GM23338 (cell line): ENCODE measurements at regions not wholly inside any gene's neighbourhood (a gene's known extent, or its start where the extent isn't known, plus 50 kb on each side); places are given as distances from the start of the nearest gene placed in this dataset.

Experiments
- ATAC-seq: fragments of 200-7000 bp; cut with Tn5 transposase; 3 replicates; pipeline ENCODE4 v1.9.1; 2020
- DNase-seq: peaks from one replicate; pipeline ENCODE4 v3.0.0-alpha.2; 2015; ENCODE audit warnings: low spot score
- H2AFZ ChIP-seq: fragments of 200-600 bp; sonication (generic); 2 replicates; pipeline ENCODE4 v1.8.0; 2016; ENCODE audit warnings: antibody characterized with exemption, mild to moderate bottlenecking, moderate library complexity
- H3F3A ChIP-seq: fragments of 200-600 bp; sonication (generic); replicated peaks from 2 replicates; pipeline ENCODE4 v1.8.0; 2017; ENCODE audit warnings: antibody characterized with exemption, mixed run types, low read depth
- H3K27ac ChIP-seq: fragments of 200-600 bp; sonication (generic); 2 replicates; pipeline ENCODE4 v1.6.1; 2016; ENCODE audit warnings: low read depth
- H3K27me3 ChIP-seq: fragments of 200-600 bp; sonication (generic); 2 replicates; pipeline ENCODE4 v1.8.0; 2016; ENCODE audit warnings: mild to moderate bottlenecking, mixed run types, moderate library complexity; ENCODE audit not compliant: insufficient read depth
- H3K36me3 ChIP-seq: fragments of 200-600 bp; sonication (generic); 2 replicates; pipeline ENCODE4 v1.8.0; 2016; ENCODE audit warnings: mild to moderate bottlenecking; ENCODE audit not compliant: insufficient read depth
- H3K4me1 ChIP-seq: fragments of 200-600 bp; sonication (generic); 2 replicates; pipeline ENCODE4 v1.8.0; 2016; ENCODE audit warnings: mild to moderate bottlenecking, moderate library complexity; ENCODE audit not compliant: insufficient read depth
- H3K4me2 ChIP-seq: fragments of 200-600 bp; sonication (generic); 2 replicates; pipeline ENCODE4 v1.7.1; 2017; ENCODE audit warnings: mixed run types
- H3K4me3 ChIP-seq: fragments of 200-600 bp; sonication (generic); 2 replicates; pipeline ENCODE4 v1.6.1; 2016; ENCODE audit warnings: mixed run types
- H3K79me2 ChIP-seq: fragments of 200-600 bp; sonication (generic); replicated peaks from 2 replicates; pipeline ENCODE4 v1.8.0; 2017; ENCODE audit warnings: mild to moderate bottlenecking; ENCODE audit not compliant: insufficient read depth
- H3K9me2 ChIP-seq: fragments of 200-600 bp; sonication (generic); 2 replicates; pipeline ENCODE4 v1.8.0; 2017; ENCODE audit not compliant: insufficient read depth
- H4K20me1 ChIP-seq: fragments of 200-600 bp; sonication (generic); replicated peaks from 2 replicates; pipeline ENCODE4 v1.8.0; 2017; ENCODE audit warnings: mild to moderate bottlenecking; ENCODE audit not compliant: insufficient read depth
- H3K27ac Mint-ChIP-seq: 2 replicates; pipeline ENCODE4 v1.8.0; 2020; ENCODE audit warnings: inconsistent platforms, mild to moderate bottlenecking, moderate library complexity, mixed read lengths
- H3K27me3 Mint-ChIP-seq: 3 replicates; pipeline ENCODE4 v1.8.0; 2022; ENCODE audit warnings: low read depth, mild to moderate bottlenecking, moderate library complexity, mixed read lengths, inconsistent platforms; ENCODE audit not compliant: insufficient read depth, poor library complexity
- H3K36me3 Mint-ChIP-seq: 3 replicates; pipeline ENCODE4 v1.8.0; 2021; ENCODE audit warnings: low read depth, mild to moderate bottlenecking, inconsistent platforms, moderate library complexity, mixed read lengths
- H3K4me1 Mint-ChIP-seq: 3 replicates; pipeline ENCODE4 v1.8.0; 2020; ENCODE audit warnings: mild to moderate bottlenecking, inconsistent platforms, mixed read lengths
- H3K4me3 Mint-ChIP-seq: 3 replicates; pipeline ENCODE4 v1.8.0; 2021; ENCODE audit warnings: moderate library complexity, mild to moderate bottlenecking, inconsistent platforms, mixed read lengths
- H3K9me3 Mint-ChIP-seq: 3 replicates; pipeline ENCODE4 v1.8.0; 2020; ENCODE audit warnings: moderate library complexity, mild to moderate bottlenecking, inconsistent platforms, mixed read lengths
- CREB1 ChIP-seq: fragments of 250-450 bp; sonication (Bioruptor Pico); IDR thresholded peaks from 2 replicates; pipeline ENCODE4 v1.5.0; 2020; ENCODE audit warnings: low read depth, mild to moderate bottlenecking, moderate library complexity
- EZH2 ChIP-seq: fragments of 200-600 bp; sonication (generic); IDR thresholded peaks from one replicate; pipeline ENCODE4 v1.8.0; 2017; ENCODE audit warnings: antibody characterized with exemption, mild to moderate bottlenecking, low read depth; ENCODE audit not compliant: unreplicated experiment
- EZH2phosphoT487 ChIP-seq: fragments of 200-600 bp; sonication (generic); IDR thresholded peaks from one replicate; pipeline ENCODE4 v1.8.1; 2018; ENCODE audit warnings: antibody characterized with exemption; ENCODE audit not compliant: unreplicated experiment
- JUNB ChIP-seq: IDR thresholded peaks from one replicate; pipeline ENCODE4 v1.6.1; 2016; ENCODE audit warnings: antibody characterized with exemption; ENCODE audit not compliant: unreplicated experiment
- NANOG ChIP-seq: IDR thresholded peaks from 2 replicates; pipeline ENCODE4 v1.6.1; 2016; ENCODE audit warnings: antibody characterized with exemption, borderline replicate concordance
- POLR2AphosphoS5 ChIP-seq: IDR thresholded peaks from 2 replicates; pipeline ENCODE4 v1.6.1; 2016; ENCODE audit warnings: antibody characterized with exemption, low read depth
- STAT1 ChIP-seq: IDR thresholded peaks from one replicate; pipeline ENCODE4 v1.6.1; 2016; ENCODE audit warnings: antibody characterized with exemption; ENCODE audit not compliant: unreplicated experiment
- ZNF114 ChIP-seq: fragments of 250-450 bp; sonication (Bioruptor Pico); IDR thresholded peaks from 2 replicates; pipeline ENCODE4 v1.5.0; 2020; ENCODE audit warnings: mild to moderate bottlenecking, moderate library complexity
- ZNF331 ChIP-seq: fragments of 250-450 bp; sonication (Bioruptor Pico); IDR thresholded peaks from 2 replicates; pipeline ENCODE4 v1.5.0; 2020; ENCODE audit warnings: low read depth, mild to moderate bottlenecking, moderate library complexity
- TF ChIP-seq, protein P1 (sequence below): IDR thresholded peaks from 2 replicates; pipeline ENCODE4 v1.6.1; 2016; ENCODE audit warnings: antibody characterized with exemption
- TF ChIP-seq, protein P2 (sequence below): IDR thresholded peaks from one replicate; pipeline ENCODE4 v1.6.1; 2018; ENCODE audit warnings: antibody characterized with exemption; ENCODE audit not compliant: unreplicated experiment

DNA sequence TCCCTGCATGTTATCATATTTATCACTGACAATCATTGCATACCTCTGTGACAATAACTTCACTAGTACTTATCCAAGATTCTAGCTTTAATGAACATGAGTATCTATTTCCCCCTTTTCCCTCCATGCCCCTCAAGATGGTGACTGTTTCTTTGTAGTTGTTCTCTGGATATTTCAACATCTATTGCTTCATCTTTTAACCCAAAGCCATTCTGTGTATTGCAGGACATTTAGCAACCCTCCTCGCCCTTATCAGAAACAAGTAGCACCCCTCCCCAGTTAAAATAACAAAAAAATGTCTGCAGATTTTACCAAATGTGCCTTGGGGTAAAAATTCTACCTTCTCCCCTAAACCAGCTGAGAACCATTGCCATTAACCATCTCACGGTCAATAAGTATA, 979.8 kb upstream of the MANEA start (continued):
- TF ChIP-seq, protein P1, sequence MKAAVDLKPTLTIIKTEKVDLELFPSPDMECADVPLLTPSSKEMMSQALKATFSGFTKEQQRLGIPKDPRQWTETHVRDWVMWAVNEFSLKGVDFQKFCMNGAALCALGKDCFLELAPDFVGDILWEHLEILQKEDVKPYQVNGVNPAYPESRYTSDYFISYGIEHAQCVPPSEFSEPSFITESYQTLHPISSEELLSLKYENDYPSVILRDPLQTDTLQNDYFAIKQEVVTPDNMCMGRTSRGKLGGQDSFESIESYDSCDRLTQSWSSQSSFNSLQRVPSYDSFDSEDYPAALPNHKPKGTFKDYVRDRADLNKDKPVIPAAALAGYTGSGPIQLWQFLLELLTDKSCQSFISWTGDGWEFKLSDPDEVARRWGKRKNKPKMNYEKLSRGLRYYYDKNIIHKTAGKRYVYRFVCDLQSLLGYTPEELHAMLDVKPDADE, result no peak
- no peak for TF ChIP-seq POLR2AphosphoS5

DNA sequence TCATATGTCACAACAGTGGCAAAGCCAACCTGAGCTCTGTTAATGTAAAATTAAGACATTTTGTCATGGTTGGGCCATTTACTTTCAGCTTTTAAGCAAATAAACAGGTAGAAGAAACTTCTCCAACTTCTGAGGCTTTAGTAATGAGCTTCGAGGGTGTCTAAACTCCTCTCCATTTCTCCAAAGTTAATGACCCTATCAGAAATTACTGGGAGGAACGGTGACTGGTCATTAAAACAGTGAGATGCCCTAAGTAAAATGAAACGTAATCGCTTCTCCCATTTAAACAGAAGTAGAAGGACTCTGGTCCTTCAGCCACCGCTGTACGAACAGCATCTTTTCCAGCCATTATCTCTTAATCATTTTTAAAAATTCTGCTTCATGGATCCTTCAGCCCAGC, 986.9 kb upstream of the MANEA start:
- Mint-ChIP-seq H3K4me3 (no peak overlapping the region), H3K27me3 (no peaks in the 10 kb centered on the region), H3K9me3 (no peaks in the 10 kb centered on the region)

DNA sequence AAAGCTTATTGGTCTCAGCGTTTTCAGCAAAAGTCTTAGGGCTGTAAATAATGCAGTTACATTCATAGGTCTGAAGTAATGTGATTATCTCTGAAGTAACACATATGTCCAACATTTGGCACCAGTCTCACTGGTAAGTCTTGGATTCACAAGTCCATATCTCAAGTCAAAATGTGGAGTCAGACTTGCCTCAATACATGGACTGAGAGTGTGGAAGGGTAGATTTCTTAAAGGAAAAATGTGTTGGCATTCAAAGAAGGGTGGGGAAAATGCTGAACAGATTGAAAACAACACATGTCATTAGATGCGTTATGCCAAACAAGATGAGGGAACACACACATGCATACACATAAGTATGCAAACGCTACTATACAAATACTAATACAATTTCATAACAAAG, 989.0 kb upstream of the MANEA start:
- Mint-ChIP-seq H3K27me3 (no peaks in the 10 kb centered on the region), H3K4me3 (no peak overlapping the region), H3K9me3 (no peaks in the 10 kb centered on the region), H3K36me3 (no peaks in the 10 kb centered on the region), H3K4me1 (no peaks in the 10 kb centered on the region), H3K27ac (no peak overlapping the region)
- H3K4me3 ChIP-seq, result no peak overlapping the region
- no peak overlapping the region for H3K4me2 ChIP-seq
- ATAC-seq (no peak), DNase-seq (no peak)
- no peaks in the 10 kb centered on the region for H4K20me1 ChIP-seq
- H3K36me3 ChIP-seq, result no peaks in the 10 kb centered on the region
- H3F3A ChIP-seq, result no peaks in the 10 kb centered on the region
- H3K27ac ChIP-seq, result no peak overlapping the region
- H3K79me2 ChIP-seq, result no peaks in the 10 kb centered on the region
- no peak overlapping the region for H2AFZ ChIP-seq
- H3K9me2 ChIP-seq, result no peaks in the 10 kb centered on the region
- no peaks in the 10 kb centered on the region for H3K27me3 ChIP-seq
- no peaks in the 10 kb centered on the region for H3K4me1 ChIP-seq
- TF ChIP-seq NANOG, result no peak
- no peak for TF ChIP-seq EZH2
- no peak for TF ChIP-seq JUNB
- no peak for TF ChIP-seq STAT1
- no peak for TF ChIP-seq POLR2AphosphoS5
- TF ChIP-seq EZH2phosphoT487, result no peak
- no peak for TF ChIP-seq ZNF331 (CRISPR knock-in tag)
- no peak for TF ChIP-seq CREB1 (CRISPR knock-in tag)
- TF ChIP-seq, protein P2, sequence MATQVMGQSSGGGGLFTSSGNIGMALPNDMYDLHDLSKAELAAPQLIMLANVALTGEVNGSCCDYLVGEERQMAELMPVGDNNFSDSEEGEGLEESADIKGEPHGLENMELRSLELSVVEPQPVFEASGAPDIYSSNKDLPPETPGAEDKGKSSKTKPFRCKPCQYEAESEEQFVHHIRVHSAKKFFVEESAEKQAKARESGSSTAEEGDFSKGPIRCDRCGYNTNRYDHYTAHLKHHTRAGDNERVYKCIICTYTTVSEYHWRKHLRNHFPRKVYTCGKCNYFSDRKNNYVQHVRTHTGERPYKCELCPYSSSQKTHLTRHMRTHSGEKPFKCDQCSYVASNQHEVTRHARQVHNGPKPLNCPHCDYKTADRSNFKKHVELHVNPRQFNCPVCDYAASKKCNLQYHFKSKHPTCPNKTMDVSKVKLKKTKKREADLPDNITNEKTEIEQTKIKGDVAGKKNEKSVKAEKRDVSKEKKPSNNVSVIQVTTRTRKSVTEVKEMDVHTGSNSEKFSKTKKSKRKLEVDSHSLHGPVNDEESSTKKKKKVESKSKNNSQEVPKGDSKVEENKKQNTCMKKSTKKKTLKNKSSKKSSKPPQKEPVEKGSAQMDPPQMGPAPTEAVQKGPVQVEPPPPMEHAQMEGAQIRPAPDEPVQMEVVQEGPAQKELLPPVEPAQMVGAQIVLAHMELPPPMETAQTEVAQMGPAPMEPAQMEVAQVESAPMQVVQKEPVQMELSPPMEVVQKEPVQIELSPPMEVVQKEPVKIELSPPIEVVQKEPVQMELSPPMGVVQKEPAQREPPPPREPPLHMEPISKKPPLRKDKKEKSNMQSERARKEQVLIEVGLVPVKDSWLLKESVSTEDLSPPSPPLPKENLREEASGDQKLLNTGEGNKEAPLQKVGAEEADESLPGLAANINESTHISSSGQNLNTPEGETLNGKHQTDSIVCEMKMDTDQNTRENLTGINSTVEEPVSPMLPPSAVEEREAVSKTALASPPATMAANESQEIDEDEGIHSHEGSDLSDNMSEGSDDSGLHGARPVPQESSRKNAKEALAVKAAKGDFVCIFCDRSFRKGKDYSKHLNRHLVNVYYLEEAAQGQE, result no peak
- TF ChIP-seq ZNF114 (CRISPR knock-in tag), result no peak

More for the DNA sequence above, 986.9 kb upstream of the MANEA start:
- H3K36me3 ChIP-seq, result no peaks in the 10 kb centered on the region
- no peaks in the 10 kb centered on the region for H3K9me2 ChIP-seq
- ATAC-seq (no peak), DNase-seq (no peak)
- no peaks in the 10 kb centered on the region for H3K36me3 Mint-ChIP-seq
- H3K27ac ChIP-seq, result no peak overlapping the region
- H4K20me1 ChIP-seq, result no peaks in the 10 kb centered on the region
- no peaks in the 10 kb centered on the region for H3K4me1 ChIP-seq
- H3K27me3 ChIP-seq, result no peaks in the 10 kb centered on the region
- H3F3A ChIP-seq, result no peaks in the 10 kb centered on the region
- no peaks in the 10 kb centered on the region for H3K79me2 ChIP-seq
- H2AFZ ChIP-seq, result no peak overlapping the region
- no peaks in the 10 kb centered on the region for H3K4me1 Mint-ChIP-seq
- no peak for TF ChIP-seq NANOG
- no peak for TF ChIP-seq JUNB
- TF ChIP-seq, protein P2, result no peak
- no peak for TF ChIP-seq STAT1
- TF ChIP-seq ZNF331 (CRISPR knock-in tag), result no peak
- no peak for TF ChIP-seq CREB1 (CRISPR knock-in tag)
- TF ChIP-seq ZNF114 (CRISPR knock-in tag), result no peak
- H3K27ac Mint-ChIP-seq, result no peak overlapping the region
- no peak overlapping the region for H3K4me2 ChIP-seq
- no peak overlapping the region for H3K4me3 ChIP-seq
